H1 (cell line): ENCODE measurements at regions not wholly inside any gene's neighbourhood (a gene's known extent, or its start where the extent isn't known, plus 50 kb on each side); places are given as distances from the start of the nearest gene placed in this dataset.

ENCODE experiments used
- CTCF ChIA-PET: fragments of 300-600 bp; sonication (Branson Sonifier 250); formaldehyde crosslinking; loops from one replicate; lab custom pipeline; 2021; ENCODE audit not compliant: partially characterized antibody; lab: Charles Lee
- POLR2A ChIA-PET: fragments of 300-600 bp; sonication (Branson Sonifier 250); formaldehyde crosslinking; loops from one replicate; lab custom pipeline; 2021; ENCODE audit warnings: inconsistent platforms; ENCODE audit not compliant: partially characterized antibody; lab: Charles Lee
- DNase-seq, 2 experiments: peaks; one replicate each; pipeline versions ENCODE4 v3.0.0 to v3.0.0-alpha.2; 2010 to 2022; ENCODE audit warnings: low spot score in 2 of 2, low read depth in 1 of 2, mixed read lengths in 1 of 2
- FAIRE-seq: peaks from 2 replicates; lab custom pipeline; 2011; peaks lifted over from hg19 to GRCh38; lab: Jason Lieb, UNC
- H2AFZ ChIP-seq: 2 replicates; pipeline ENCODE4 v1.8.1; 2012; ENCODE audit warnings: low read length, inconsistent platforms
- H2AK5ac ChIP-seq: 2 replicates; pipeline ENCODE4 v1.6.1; 2013; ENCODE audit warnings: low read depth, low read length
- H2BK120ac ChIP-seq: replicated peaks from 2 replicates; pipeline ENCODE3; 2013; ENCODE audit warnings: low read depth, low read length, inconsistent platforms
- H2BK12ac ChIP-seq: 2 replicates; pipeline ENCODE4 v1.6.1; 2013; ENCODE audit warnings: low read depth, low read length
- H2BK15ac ChIP-seq: 2 replicates; pipeline ENCODE4 v1.6.1; 2013; ENCODE audit warnings: low read length
- H2BK20ac ChIP-seq: 2 replicates; pipeline ENCODE4 v1.6.1; 2013; ENCODE audit warnings: low read length
- H2BK5ac ChIP-seq: 2 replicates; pipeline ENCODE4 v1.6.1; 2013; ENCODE audit warnings: low read depth, low read length
- H3K14ac ChIP-seq: 2 replicates; pipeline ENCODE4 v1.6.1; 2013; ENCODE audit warnings: inconsistent platforms; ENCODE audit not compliant: insufficient read length
- H3K18ac ChIP-seq: 2 replicates; pipeline ENCODE4 v1.6.1; 2013; ENCODE audit warnings: low read length; ENCODE audit errors: extremely low read depth
- H3K23ac ChIP-seq: 2 replicates; pipeline ENCODE4 v1.6.1; 2013; ENCODE audit warnings: inconsistent platforms; ENCODE audit not compliant: insufficient read length
- H3K23me2 ChIP-seq: 2 replicates; pipeline ENCODE4 v1.6.1; 2013; ENCODE audit warnings: low read depth, low read length
- H3K27ac ChIP-seq: 2 replicates; pipeline ENCODE4 v1.6.1; 2011; ENCODE audit warnings: low read depth, low read length, inconsistent platforms
- H3K27me3 ChIP-seq, 4 experiments: replicated peaks in 1 of 4; 1 replicate in 1 of 4; 2 replicates in 3 of 4; pipeline versions ENCODE4 v1.6.1 to v1.8.1; 2011 to 2013; ENCODE audit warnings: low read length in 3 of 4, mild to moderate bottlenecking in 3 of 4, inconsistent platforms in 2 of 4, mixed read lengths in 2 of 4, moderate library complexity in 1 of 4; ENCODE audit not compliant: control insufficient read depth in 3 of 4, insufficient read depth in 3 of 4; ENCODE audit errors: extremely low read depth in 1 of 4
- H3K36me3 ChIP-seq, 4 experiments: 2 replicates each; pipeline versions ENCODE4 v1.6.1 to v1.8.1; 2011 to 2013; ENCODE audit warnings: mild to moderate bottlenecking in 4 of 4, low read length in 3 of 4, moderate library complexity in 2 of 4, control low read depth in 1 of 4, inconsistent platforms in 1 of 4; ENCODE audit not compliant: insufficient read depth in 4 of 4, control insufficient read depth in 2 of 4
- H3K4ac ChIP-seq: replicated peaks from 2 replicates; pipeline ENCODE3; 2013; ENCODE audit warnings: low read length, low read depth, mixed read lengths, inconsistent platforms; ENCODE audit not compliant: insufficient read length
- H3K4me1 ChIP-seq, 4 experiments: replicated peaks in 1 of 4; 1 replicate in 1 of 4; 2 replicates in 3 of 4; pipeline versions ENCODE4 v1.6.1 to v1.8.1; 2011 to 2013; ENCODE audit warnings: low read length in 3 of 4, inconsistent platforms in 2 of 4, mixed read lengths in 1 of 4; ENCODE audit not compliant: insufficient read depth in 4 of 4, control insufficient read depth in 3 of 4
- H3K4me2 ChIP-seq, 2 experiments: 2 replicates each; pipeline versions ENCODE4 v1.6.1 to v1.8.1; 2011 to 2013; ENCODE audit warnings: low read depth in 2 of 2, low read length in 2 of 2, control low read depth in 1 of 2, inconsistent platforms in 1 of 2, mild to moderate bottlenecking in 1 of 2; ENCODE audit not compliant: insufficient read depth in 1 of 2
- H3K4me3 ChIP-seq, 4 experiments: fragments of 200-600, 300-600 bp in 1 of 4; sonication (generic), shearing (Covaris generic), sonication (Bioruptor Twin) in 1 of 4; 2 replicates each; pipeline versions ENCODE4 v1.5.1 to v1.8.1; 2011 to 2016; ENCODE audit warnings: low read length in 4 of 4, low read depth in 3 of 4, control low read depth in 2 of 4, inconsistent platforms in 2 of 4, mild to moderate bottlenecking in 2 of 4, mixed read lengths in 1 of 4, moderate library complexity in 1 of 4; ENCODE audit not compliant: insufficient read depth in 2 of 4; ENCODE audit errors: extremely low read depth in 1 of 4
- H3K56ac ChIP-seq: replicated peaks from 2 replicates; pipeline ENCODE3; 2013; ENCODE audit warnings: low read depth, mild to moderate bottlenecking, mixed read lengths, low read length, inconsistent platforms; ENCODE audit not compliant: insufficient read length
- H3K79me1 ChIP-seq: 2 replicates; pipeline ENCODE4 v1.6.1; 2013; ENCODE audit warnings: low read depth, low read length, control low read depth
- H3K79me2 ChIP-seq, 2 experiments: 2 replicates each; pipeline versions ENCODE4 v1.6.1 to v1.8.1; 2012 to 2013; ENCODE audit warnings: low read length in 2 of 2, mild to moderate bottlenecking in 2 of 2, inconsistent platforms in 1 of 2; ENCODE audit not compliant: insufficient read depth in 2 of 2, control insufficient read depth in 1 of 2
- H3K9ac ChIP-seq, 4 experiments: replicated peaks in 1 of 4; 1 replicate in 1 of 4; 2 replicates in 3 of 4; pipeline versions ENCODE4 v1.6.1 to v1.8.1; 2011 to 2013; ENCODE audit warnings: low read depth in 3 of 4, low read length in 3 of 4, control low read depth in 2 of 4, mild to moderate bottlenecking in 2 of 4, moderate library complexity in 2 of 4, inconsistent platforms in 1 of 4; ENCODE audit errors: extremely low read depth in 1 of 4
- H3K9me3 ChIP-seq, 2 experiments: 2 replicates each; pipeline versions ENCODE4 v1.6.1 to v1.8.1; 2012 to 2013; ENCODE audit warnings: mild to moderate bottlenecking in 2 of 2, moderate library complexity in 2 of 2, control low read depth in 1 of 2, inconsistent platforms in 1 of 2, low read depth in 1 of 2, low read length in 1 of 2, mixed read lengths in 1 of 2; ENCODE audit not compliant: insufficient read depth in 2 of 2
- H4K20me1 ChIP-seq, 2 experiments: replicated peaks in 1 of 2; 2 replicates each; pipeline versions ENCODE3 to v1.8.1; 2011 to 2013; ENCODE audit warnings: inconsistent platforms in 2 of 2, low read length in 2 of 2, mild to moderate bottlenecking in 1 of 2; ENCODE audit not compliant: insufficient read depth in 2 of 2, control insufficient read depth in 1 of 2
- H4K5ac ChIP-seq: 2 replicates; pipeline ENCODE4 v1.6.1; 2013; ENCODE audit warnings: low read length, low read depth, mixed read lengths, inconsistent platforms; ENCODE audit not compliant: insufficient read length
- H4K8ac ChIP-seq: 2 replicates; pipeline ENCODE4 v1.8.0; 2013; ENCODE audit warnings: mild to moderate bottlenecking, moderate library complexity, low read length, inconsistent platforms; ENCODE audit not compliant: insufficient read depth; ENCODE audit errors: extremely low read depth
- H4K91ac ChIP-seq: replicated peaks from 2 replicates; pipeline ENCODE3; 2013; ENCODE audit warnings: low read length, mixed read lengths, inconsistent platforms; ENCODE audit not compliant: insufficient read length
- HDAC2 ChIP-seq, 2 experiments: fragments of 300-600 bp in 1 of 2; sonication (generic) in 1 of 2; IDR thresholded peaks; 2 replicates each; pipeline ENCODE4 v1.6.1; 2011 to 2012; ENCODE audit warnings: low read depth in 2 of 2, low read length in 2 of 2, mild to moderate bottlenecking in 2 of 2, moderate library complexity in 2 of 2, borderline replicate concordance in 1 of 2, inconsistent platforms in 1 of 2
- JUN ChIP-seq: IDR thresholded peaks from 2 replicates; pipeline ENCODE4 v1.6.1; 2011; ENCODE audit warnings: low read depth, mild to moderate bottlenecking, improper control_type of control experiment, low read length
- KDM4A ChIP-seq: IDR thresholded peaks from one replicate; pipeline ENCODE4 v1.7.1; 2012; ENCODE audit warnings: low read depth, mild to moderate bottlenecking, moderate library complexity, low read length, inconsistent platforms; ENCODE audit not compliant: severe bottlenecking
- NRF1 ChIP-seq: IDR thresholded peaks from 2 replicates; pipeline ENCODE4 v1.6.1; 2011; ENCODE audit warnings: mild to moderate bottlenecking, low read depth, low read length, improper control_type of control experiment
- POLR2A ChIP-seq, 2 experiments: IDR thresholded peaks; 1 replicate in 1 of 2; 2 replicates in 1 of 2; pipeline ENCODE4 v1.6.1; 2011; ENCODE audit warnings: low read depth in 2 of 2, low read length in 2 of 2, mild to moderate bottlenecking in 2 of 2; ENCODE audit errors: control extremely low read depth in 1 of 2
- RFX5 ChIP-seq: IDR thresholded peaks from 2 replicates; pipeline ENCODE4 v1.6.1; 2011; ENCODE audit warnings: low read depth, low read length, improper control_type of control experiment, borderline replicate concordance
- TAF1 ChIP-seq: IDR thresholded peaks from 2 replicates; pipeline ENCODE4 v1.6.1; 2011; ENCODE audit warnings: mild to moderate bottlenecking, low read depth, low read length
- TCF12 ChIP-seq: IDR thresholded peaks from 2 replicates; pipeline ENCODE4 v1.6.1; 2011; ENCODE audit warnings: low read depth, mild to moderate bottlenecking, low read length
- TEAD4 ChIP-seq: IDR thresholded peaks from 2 replicates; pipeline ENCODE4 v1.6.1; 2012; ENCODE audit warnings: low read depth, low read length, inconsistent platforms, mixed read lengths
- WGBS, 2 experiments: shearing (Covaris generic) in 1 of 2; methylation state at CpG; one replicate each; pipeline versions ENCODE4 v1.1.6 to v1.1.7; 2013 to 2015; ENCODE audit warnings: low lambda C conversion rate in 2 of 2, mixed read lengths in 2 of 2, inconsistent platforms in 1 of 2, low coverage in 1 of 2, missing lambda C conversion rate in 1 of 2; ENCODE audit not compliant: insufficient replicate concordance in 2 of 2, insufficient coverage in 1 of 2, insufficient read length in 1 of 2; ENCODE audit errors: extremely low coverage in 1 of 2, missing lambda C conversion rate in 1 of 2; 5-methylcytosine and 5-hydroxymethylcytosine counted together
- TF ChIP-seq, protein P1 (sequence below): IDR thresholded peaks from 2 replicates; pipeline ENCODE4 v1.6.1; 2011; ENCODE audit warnings: low read depth, mild to moderate bottlenecking, low read length; ENCODE audit not compliant: insufficient read depth

DNA sequence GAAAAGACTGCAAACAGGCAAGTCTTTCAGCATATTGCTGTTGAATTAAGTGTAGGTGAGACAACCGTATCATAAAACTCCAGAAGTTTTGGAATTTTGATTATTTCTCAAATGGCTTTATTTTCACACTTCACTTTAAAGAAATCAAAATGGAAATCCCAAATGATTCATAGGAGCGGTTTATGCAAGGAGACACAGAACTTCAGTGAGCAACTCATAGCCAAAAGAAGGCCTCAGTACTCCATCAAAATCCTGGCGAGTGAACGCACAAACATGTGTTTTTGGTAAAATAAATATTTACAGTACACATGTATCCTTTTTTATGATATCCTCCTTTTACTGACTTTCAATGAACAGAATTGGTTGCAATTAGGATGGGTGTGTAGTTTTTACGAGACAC, 140.4 kb upstream of the APCDD1 start:
- H3K9ac ChIP-seq = no peak overlapping the region
- no peak overlapping the region for H3K4me3 ChIP-seq
- no peaks in the 10 kb centered on the region for H3K36me3 ChIP-seq
- no peak overlapping the region for H3K18ac ChIP-seq
- no peak overlapping the region for H3K4me2 ChIP-seq
- no peak overlapping the region for H2BK120ac ChIP-seq
- H3K14ac ChIP-seq = no peak overlapping the region
- TF ChIP-seq RFX5 = no peak
- no peak for TF ChIP-seq JUN
- TF ChIP-seq TAF1 = no peak
- no peak for TF ChIP-seq POLR2A (IDR thresholded peaks at IDR 0.05; ENCODE audit: control extremely low read depth in 1 of 2, low read depth in 2 of 2, low read length in 2 of 2)
- no peak for TF ChIP-seq KDM4A
- no peak for TF ChIP-seq TEAD4
- TF ChIP-seq, protein P1, sequence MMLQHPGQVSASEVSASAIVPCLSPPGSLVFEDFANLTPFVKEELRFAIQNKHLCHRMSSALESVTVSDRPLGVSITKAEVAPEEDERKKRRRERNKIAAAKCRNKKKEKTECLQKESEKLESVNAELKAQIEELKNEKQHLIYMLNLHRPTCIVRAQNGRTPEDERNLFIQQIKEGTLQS = no peak
- no peak for TF ChIP-seq NRF1
- no peak for TF ChIP-seq TCF12
- TF ChIP-seq HDAC2 (IDR thresholded peaks at IDR 0.05; ENCODE audit: borderline replicate concordance in 1 of 2, low read depth in 2 of 2, low read length in 2 of 2) = no peak
- TF ChIP-seq, all 59 proteins: peak for 0
- Histone ChIP-seq H2BK20ac (no peak overlapping the region), H3K79me1 (no peaks in the 10 kb centered on the region), H2BK5ac (no peak overlapping the region), H3K27me3 (no peaks in the 10 kb centered on the region; a peak in 1 of 7 replicates), H3K56ac (no peak overlapping the region), H3K4me1 (peaks cover 6 to 8% (median 6%) of the 10 kb centered on the region in 4 experiments; a peak in 6 of 7 replicates), H4K91ac (no peak overlapping the region), H3K4ac (no peak overlapping the region), H3K79me2 (no peaks in the 10 kb centered on the region), H4K20me1 (no peaks in the 10 kb centered on the region), H2BK15ac (no peak overlapping the region), H4K8ac (no peak overlapping the region), H2AFZ (no peak overlapping the region), H3K27ac (no peak overlapping the region), H3K9me3 (0 out of 4 replicates have a peak, but pooled peaks cover 0 to 2% of the 10 kb centered on the region in 2 experiments), H4K5ac (no peak overlapping the region), H2AK5ac (no peak overlapping the region), H2BK12ac (no peak overlapping the region), H3K23me2 (no peaks in the 10 kb centered on the region), H3K23ac (no peak overlapping the region)
- 97% methylated on average over 5 of the region's 5 CpGs; no CpG with 5 or more reads in 1 of the 2 experiments for WGBS, 2 experiments
- DNase-seq (no peak), FAIRE-seq (no peak)
- POLR2A ChIA-PET = no interaction called here
- CTCF ChIA-PET = no interaction called here
